ENCODE measurements at regions not wholly inside any gene's neighbourhood (a gene's known extent, or its start where the extent isn't known, plus 50 kb on each side); places are given as distances from the start of the nearest gene placed in this dataset.

- H3K4me3 ChIP-seq (ENCODE audit: low read depth, low read length): no peak overlapping the region
- TF ChIP-seq CTCF (conservative IDR thresholded peaks at IDR 0.05; ENCODE audit: low read depth, low read length): no peak
- no peak for DNase-seq (ENCODE audit: low read depth)
These were observed 83.3 kb upstream of the HELT start for GRCh38 chr4:184934961-184935360.

- TF ChIP-seq CTCF (conservative IDR thresholded peaks at IDR 0.05; ENCODE audit: low read depth, low read length): no peak
- DNase-seq (ENCODE audit: low read depth): no peak
- no peak overlapping the region for H3K4me3 ChIP-seq (ENCODE audit: low read depth, low read length)
These were observed 82.2 kb upstream of the HELT start for GRCh38 chr4:184936071-184936470.

GRCh38 chr4:184937030-184937710 is 81.1 kb upstream of the HELT start:
- TF ChIP-seq CTCF (conservative IDR thresholded peaks at IDR 0.05; ENCODE audit: low read depth, low read length): no peak
- peak; percentile 7 for DNase-seq (ENCODE audit: low read depth)
- no peak overlapping the region for H3K4me3 ChIP-seq (ENCODE audit: low read depth, low read length)

- no peak for DNase-seq (ENCODE audit: low read depth)
- H3K4me3 ChIP-seq (ENCODE audit: low read depth, low read length): no peak overlapping the region
- TF ChIP-seq CTCF (conservative IDR thresholded peaks at IDR 0.05; ENCODE audit: low read depth, low read length): no peak
These were observed 80.5 kb upstream of the HELT start for GRCh38 chr4:184937745-184938144.

- DNase-seq (ENCODE audit: low read depth): no peak
- H3K4me3 ChIP-seq (ENCODE audit: low read depth, low read length): no peak overlapping the region
These were observed 79.4 kb upstream of the HELT start for GRCh38 chr4:184938871-184939270.

GRCh38 chr4:184939978-184940377 is 78.3 kb upstream of the HELT start:
- H3K4me3 ChIP-seq (ENCODE audit: low read depth, low read length): no peak overlapping the region

More at GRCh38 chr4:184938871-184939270, 79.4 kb upstream of the HELT start:
- TF ChIP-seq CTCF (conservative IDR thresholded peaks at IDR 0.05; ENCODE audit: low read depth, low read length): no peak

More at GRCh38 chr4:184939978-184940377, 78.3 kb upstream of the HELT start:
- no peak for TF ChIP-seq CTCF (conservative IDR thresholded peaks at IDR 0.05; ENCODE audit: low read depth, low read length)
- no peak for DNase-seq (ENCODE audit: low read depth)

All from epithelial cell of proximal tubule (primary cell).